ENCODE measurements at regions not wholly inside any gene's neighbourhood (a gene's known extent, or its start where the extent isn't known, plus 50 kb on each side); places are given as distances from the start of the nearest gene placed in this dataset.

- DNase-seq (ENCODE audit: low read depth in 2 of 2) = no peak
Measured at GRCh38 chr20:61119273-61119672, 132.8 kb upstream of the CDH4 start.

DNA sequence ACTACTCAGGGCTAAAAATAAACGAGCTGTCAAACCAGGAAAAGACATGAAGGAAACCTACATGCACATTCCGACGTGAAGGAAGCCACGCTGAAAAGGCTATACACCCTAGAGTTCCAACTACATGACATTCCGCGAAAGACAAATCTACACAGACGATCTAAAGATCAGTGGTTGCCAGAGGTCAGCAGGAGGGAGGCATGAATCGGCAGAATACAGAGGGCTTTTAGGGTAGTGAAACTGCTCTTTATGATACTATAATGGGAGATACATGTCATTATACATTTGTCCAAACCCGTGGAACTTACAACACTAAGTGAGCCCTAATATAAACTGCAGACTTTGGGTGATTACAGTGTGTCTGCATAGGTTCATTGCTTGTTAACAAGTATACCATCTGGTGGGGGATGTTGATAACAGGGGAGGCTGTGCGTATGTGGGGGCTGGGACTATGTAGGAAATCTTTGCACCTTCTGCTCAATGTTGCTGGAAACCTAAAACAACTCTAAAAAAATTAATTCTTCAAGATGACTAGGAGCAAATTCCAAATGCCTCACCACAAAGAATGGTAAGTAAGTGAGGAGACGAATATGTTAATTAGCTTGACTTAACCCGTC is 132.2 kb upstream of the CDH4 start:
- no peak for DNase-seq (ENCODE audit: low read depth in 2 of 2)

DNA sequence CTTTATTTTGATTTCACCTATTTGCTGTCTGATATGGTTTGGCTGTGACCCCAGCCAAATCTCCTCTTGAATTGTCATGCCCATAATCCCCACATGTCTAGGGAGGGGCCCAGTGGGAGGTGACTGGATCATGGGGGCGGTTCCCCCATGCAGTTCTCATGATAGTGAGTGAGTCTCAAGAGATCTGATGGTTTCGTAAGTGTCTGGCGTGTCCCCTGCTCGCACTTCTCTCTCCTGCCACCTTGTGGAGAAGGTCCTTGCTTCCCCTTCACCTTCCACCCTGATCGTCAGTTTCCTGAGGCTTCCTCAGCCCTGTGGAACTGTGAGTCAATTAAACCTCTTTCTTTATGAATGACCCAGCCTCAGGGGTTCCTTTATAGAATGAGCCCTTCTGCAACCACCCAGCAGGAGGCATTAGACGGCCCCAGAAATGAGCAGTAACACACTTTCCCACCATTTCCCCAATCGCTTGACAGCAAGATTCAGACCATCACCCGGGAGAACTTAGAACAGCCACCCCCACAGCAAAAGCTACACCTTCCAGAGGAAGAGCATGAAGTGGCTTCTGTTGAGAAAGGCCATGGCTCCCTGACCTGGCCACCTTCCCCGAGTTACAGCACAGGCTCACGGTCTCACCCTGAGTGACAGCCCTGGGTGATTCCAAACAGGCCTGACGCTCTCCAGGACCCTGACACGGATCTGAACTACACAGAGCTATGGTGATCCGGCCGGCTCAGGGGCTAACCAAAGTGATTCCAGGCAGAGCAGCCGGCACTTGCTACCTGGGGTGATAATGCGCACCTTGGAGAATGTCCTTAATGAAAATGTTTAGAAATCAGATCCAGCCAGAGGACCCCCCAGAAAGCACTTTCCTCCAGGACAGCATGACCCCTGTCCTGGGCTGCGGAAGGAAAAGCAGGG is 131.2 kb upstream of the CDH4 start:
- DNase-seq (ENCODE audit: low read depth in 2 of 2) = no peak

DNA sequence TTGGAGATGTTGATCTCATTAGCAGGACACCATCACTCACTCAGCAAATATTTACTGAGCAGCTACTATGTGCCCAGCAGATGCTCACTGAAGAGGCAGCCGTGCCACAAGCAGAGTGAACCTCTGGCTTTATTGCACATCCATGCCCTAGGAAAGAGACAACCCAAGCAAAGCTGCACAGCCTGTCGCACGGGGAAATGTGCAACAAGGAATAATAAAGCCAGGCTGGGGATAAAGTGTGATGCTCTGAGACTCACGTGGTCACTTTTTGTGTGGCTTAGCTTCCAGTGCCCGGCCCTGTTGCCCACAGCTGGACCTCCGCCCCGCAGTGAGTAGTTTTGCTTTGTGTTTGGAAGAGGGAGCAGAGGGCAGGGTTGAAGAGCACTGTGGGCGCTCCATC is 130.4 kb upstream of the CDH4 start:
- no peak for DNase-seq (ENCODE audit: low read depth in 2 of 2)

DNA sequence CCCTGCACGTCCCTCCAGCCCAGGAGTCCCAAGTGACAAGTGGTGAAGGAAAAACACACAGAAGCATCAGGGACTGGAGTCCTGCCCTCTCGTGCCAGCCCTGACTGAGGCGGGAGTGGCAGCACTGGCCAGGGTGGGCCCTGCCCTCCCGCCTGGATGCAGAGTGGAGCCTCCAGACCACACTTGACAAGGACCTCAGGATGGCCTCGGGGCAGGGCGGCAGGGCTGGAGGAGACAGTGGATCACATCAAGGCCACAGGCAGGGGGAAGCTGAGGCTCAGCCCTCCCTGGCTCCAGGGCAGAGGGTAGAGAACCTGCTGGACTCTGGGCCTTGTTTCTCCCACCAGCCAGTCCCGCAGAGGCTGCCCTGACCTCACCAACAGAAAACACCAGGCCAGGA is 128.8 kb upstream of the CDH4 start:
- DNase-seq (ENCODE audit: low read depth in 2 of 2) = no peak

DNA sequence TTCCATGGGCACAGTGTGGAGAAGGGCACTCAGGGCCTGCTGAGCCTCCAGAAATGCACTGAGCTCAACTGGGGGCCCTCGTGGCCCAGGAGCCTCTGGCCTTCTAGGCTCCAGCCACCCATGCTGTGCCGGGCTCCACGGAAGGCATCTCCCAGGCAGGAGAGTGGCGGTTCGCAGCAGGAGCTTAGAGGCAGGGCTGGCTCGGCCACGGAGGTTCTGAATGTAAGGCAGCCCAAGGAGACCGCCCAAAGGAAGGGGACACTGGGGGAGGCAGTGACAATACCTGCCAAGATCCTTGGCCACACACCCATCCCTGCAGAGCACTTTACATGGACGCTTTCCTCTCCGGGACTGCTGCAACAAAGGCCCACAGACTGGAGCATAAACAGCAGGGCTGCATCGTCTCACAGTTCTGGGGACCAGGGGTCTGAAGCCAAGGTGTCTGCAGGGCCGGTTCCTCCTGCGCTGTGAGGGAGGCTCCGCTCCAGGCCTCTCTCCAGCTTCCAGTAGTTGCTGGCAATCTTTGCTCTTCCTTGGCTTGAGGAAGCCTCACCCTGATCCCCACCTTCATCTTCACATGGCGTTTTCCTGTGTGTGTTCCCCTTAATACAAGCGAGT is 128.2 kb upstream of the CDH4 start:
- no peak for DNase-seq (ENCODE audit: low read depth in 2 of 2)

DNA sequence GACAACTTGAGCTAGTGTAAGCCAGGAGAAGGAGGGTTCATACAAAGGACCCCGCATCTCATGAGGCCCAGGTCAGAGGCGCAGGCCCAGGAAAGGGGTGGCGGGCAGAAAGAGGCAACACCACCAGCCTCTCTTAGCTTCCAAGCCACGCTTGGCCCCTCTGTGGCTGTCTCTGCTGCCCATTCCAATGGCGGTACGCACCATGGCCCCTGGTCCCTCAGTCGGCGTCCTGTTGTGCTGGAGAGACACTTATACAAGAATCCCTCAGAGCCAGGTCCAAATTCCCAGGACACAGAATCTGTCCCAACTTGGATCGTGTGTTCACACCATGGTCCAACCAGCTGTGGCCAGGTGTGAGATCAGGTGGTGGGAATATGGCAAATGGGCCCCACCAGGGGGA is 127.0 kb upstream of the CDH4 start:
- no peak for DNase-seq (ENCODE audit: low read depth in 2 of 2)

DNA sequence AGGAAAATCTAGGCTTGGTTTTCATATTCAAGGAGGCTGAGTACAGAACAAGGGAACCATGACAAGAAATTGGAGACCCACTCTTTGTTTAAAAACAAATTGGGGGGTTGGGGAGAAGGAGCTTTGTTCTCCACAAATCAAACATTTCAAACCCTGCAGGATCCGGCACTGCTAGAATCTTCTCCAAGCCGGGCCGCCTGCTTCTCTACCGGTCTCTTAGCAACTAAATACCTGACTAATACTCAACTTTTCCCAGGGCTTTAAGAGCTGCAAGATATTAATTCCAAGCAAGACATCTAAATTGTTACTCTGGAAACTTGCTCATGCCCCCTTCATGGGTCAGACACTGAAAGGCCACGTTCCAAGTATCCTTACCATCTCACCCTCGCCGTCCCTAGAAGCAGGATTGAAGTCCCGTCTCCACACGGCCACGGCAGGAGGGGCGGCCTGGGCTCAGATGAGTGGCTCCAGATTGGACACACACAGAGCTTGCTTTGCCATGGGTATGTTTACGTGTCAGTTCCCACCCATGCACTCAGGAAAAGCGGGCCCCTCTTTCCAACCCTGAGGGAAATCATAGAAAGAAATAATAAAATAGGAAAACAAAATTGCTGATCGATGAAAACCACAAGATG is 126.4 kb upstream of the CDH4 start:
- no peak for DNase-seq (ENCODE audit: low read depth in 2 of 2)

- DNase-seq (ENCODE audit: low read depth in 2 of 2) = no peak
Measured at GRCh38 chr20:61126369-61127195, 125.5 kb upstream of the CDH4 start.

DNA sequence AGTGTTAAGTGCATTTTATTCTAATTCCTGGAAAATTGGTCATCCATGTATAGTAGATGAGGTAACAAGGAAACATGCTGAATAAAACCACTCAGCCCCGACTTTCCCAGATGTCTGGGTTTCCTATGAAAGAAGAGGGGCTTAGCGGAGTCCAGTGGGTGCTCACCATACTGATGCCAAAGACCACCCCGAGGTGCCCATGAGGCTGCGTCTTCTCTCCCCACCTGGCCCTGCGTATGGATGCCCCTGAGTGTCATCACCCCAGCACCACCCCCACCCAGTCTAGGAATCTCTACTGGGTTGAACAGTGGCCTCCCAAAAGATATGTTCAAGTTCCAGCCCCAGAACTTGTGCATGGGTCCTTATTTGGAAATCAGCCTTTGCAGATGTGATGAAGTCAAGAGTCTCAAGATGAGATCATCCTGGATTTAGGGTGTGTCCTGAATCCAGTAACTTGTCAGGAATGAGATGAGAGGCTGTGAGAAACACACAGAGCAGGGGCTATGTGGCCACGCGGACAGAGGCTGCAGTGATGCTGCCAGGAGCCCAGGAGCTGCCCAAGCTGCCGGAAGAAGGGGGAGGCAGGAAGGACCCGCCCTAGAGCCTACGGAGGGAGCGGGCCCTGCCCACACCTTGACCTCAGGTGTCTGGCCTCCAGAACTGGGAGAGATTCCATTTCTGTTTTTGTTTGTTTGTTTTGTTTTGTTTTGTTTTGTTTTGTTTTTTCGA is 124.6 kb upstream of the CDH4 start:
- no peak for DNase-seq (ENCODE audit: low read depth in 2 of 2)

DNA sequence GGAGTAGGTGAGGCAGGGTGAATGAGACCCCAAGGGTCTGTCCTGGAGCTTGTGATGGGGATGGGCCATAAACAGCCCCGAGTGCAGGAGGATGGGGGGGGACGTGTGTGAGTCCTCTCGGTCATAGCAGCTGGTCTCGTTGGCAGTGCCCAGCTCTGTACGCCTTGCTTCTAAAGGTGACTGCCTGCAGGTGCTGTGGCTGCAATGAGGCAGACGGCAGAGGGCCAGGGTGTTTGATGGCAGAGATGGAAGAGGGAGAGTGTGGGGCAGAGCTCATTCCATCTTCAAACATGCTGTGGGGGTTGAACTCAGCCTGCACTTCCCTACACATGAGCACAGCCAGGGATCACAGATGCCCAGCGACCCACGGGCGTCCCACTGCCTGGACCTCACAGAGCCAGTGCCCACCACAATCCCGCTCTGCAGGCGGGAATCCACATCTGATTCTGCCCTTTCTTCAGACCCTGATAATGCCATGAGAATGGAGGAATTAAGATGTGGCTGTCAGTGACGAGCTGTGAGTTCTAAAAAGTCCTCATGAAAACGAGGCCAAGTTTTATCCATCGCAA is 123.3 kb upstream of the CDH4 start:
- DNase-seq (ENCODE audit: low read depth in 2 of 2) = no peak

GRCh38 chr20:61129311-61129710 is 122.8 kb upstream of the CDH4 start:
- no peak for DNase-seq (ENCODE audit: low read depth in 2 of 2)

- no peak for DNase-seq (ENCODE audit: low read depth in 2 of 2)
Measured at GRCh38 chr20:61130156-61130555, 121.9 kb upstream of the CDH4 start.

DNA sequence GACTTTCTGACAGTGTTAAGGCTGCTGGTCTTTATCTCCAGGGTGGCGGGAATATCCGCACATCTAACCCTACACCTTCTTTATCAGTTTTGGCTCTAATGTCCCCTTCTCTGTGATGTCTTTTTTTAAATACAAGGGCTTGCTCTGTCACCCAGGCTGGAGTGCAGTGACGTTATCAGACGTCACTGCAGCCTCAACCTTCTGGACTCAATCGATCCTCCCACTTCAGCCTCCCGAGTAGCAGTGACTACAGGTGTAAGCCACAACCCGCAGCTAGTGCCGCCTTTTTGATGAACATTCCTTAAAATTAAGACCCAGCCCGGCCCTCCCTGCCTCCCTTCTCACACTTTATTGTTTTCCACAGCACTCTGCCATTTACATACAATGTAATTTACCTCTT is 120.1 kb upstream of the CDH4 start:
- DNase-seq (ENCODE audit: low read depth in 2 of 2) = no peak

GRCh38 chr20:61133611-61134010 is 118.5 kb upstream of the CDH4 start:
- DNase-seq (ENCODE audit: low read depth in 2 of 2) = no peak

DNA sequence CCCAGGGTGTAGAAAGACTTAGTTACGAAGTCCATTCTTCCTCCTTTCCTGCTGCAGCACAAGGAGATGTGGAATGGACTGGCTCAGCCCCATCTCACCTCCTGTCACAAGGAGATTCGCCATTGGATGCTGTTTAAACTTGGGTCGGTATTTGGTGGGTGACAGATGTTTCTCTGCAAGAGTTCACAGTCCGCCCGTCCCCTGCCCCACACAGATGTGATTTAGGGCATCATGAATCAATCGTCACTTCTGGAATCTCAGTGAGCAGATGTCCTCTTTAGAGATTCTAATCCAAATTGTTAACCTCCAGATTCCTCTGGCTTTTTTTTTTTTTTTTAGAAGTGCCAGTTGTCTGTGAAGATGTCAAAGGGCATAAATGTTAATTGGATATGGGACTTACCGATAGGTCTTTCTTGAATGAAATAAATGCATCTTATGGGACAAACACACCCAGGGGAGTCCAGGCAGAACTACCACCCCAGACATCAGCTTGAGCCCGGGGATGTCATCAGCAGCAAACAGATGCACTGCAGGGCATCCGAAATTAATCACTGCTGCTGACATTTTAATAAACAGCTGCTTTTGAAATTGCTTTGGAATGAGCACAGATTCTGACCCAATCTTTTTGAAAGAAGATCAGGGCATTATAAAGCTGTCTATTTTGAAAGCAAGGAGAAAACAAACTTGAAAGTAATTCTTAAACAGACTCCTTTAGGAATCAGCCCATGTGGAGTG is 117.6 kb upstream of the CDH4 start:
- DNase-seq (ENCODE audit: low read depth in 2 of 2) = no peak

DNA sequence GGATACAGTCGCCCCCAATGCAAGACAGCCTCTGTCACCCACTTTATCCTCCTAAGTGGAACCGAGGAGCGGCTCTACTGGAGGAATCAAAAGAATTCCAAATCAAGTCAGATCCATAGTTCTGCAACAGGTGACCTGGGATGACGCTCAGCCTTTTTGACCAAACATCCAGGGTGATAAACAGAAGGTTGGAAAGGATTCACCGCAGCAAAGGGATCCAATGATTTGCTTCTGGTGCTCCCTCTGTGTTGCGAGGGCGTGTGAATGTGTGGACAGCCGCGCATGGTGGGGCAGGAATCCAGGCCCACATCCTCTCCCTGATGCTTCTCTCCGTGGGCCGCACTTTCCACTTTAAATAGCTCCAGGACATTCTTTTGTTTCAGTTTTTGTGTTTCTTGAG is 116.8 kb upstream of the CDH4 start:
- no peak for DNase-seq (ENCODE audit: low read depth in 2 of 2)

GRCh38 chr20:61135968-61136367 is 116.1 kb upstream of the CDH4 start:
- no peak for DNase-seq (ENCODE audit: low read depth in 2 of 2)

DNA sequence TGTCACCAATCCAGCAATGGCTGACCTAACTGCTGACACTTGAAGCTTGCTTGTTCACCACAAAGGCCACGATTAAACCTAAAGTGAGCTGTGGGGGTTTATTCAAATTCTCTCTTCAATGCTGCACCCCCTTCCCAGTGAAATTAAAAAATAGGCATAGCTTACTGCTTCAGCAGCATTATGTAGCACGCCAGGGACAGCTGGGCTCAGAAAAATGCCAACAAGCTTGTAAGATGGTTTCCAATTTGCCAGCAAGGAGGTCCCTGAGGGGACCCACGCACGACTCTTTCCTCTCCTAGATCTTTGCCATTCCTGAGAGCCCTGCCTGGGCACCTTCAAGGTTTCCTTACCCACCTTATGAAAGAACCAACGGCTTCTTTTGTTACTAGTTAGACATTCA is 113.5 kb upstream of the CDH4 start:
- DNase-seq (ENCODE audit: low read depth in 2 of 2) = no peak

DNA sequence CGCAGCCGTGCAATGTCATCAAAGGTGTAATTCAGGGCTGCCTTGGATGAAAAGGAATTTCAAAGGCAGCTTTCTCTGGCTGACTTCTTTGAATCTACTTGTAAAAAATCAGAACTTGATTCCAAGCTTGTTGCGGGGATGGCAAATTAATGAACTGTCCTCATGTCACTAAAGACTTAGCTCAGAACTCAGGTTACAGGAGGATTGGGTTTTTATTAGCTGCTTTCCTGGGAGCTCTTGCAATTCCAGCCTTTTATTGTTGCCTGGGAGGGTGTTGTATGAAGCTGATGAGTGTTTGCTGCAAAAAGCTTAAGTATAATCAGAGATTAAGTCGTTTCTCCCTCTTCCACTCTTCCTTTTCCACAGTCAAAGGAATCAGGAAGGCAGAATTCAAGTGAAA is 113.0 kb upstream of the CDH4 start:
- no peak for DNase-seq (ENCODE audit: low read depth in 2 of 2)
